ENCODE measurements at regions not wholly inside any gene's neighbourhood (a gene's known extent, or its start where the extent isn't known, plus 50 kb on each side); places are given as distances from the start of the nearest gene placed in this dataset.

DNA sequence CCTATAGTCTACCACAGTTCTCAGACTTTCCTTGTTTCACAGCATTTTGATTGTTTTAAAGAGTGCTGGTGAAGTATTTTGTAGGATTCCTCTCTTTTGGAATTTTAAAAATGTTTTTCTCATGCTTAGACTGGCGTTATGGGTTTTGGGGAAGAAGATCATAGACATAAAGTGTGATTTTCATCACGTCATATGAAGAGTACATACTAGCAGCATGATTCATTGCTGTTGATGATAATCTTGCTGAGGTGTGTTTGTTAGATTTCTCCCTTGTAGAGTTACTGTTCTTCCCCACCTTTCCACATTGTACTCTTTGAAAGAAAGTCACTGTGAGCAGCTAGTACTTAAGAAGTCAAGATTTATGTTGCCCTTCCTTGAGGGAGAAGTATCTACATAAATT lies 396.1 kb upstream of the GNPDA2 start:
- Histone ChIP-seq H3K27me3 (ENCODE audit: control insufficient read depth, insufficient read depth, low read length) (no peaks in the 10 kb centered on the region), H3K4me3 (replicated peaks in 1 of 4; ENCODE audit: control extremely low read depth in 1 of 4, insufficient read depth in 1 of 4, low read depth in 3 of 4, low read length in 4 of 4) (no peak overlapping the region), H2AFZ (ENCODE audit: low read length) (no peak overlapping the region), H4K20me1 (ENCODE audit: control insufficient read depth, extremely low read depth, insufficient read depth, low read length) (no peaks in the 10 kb centered on the region), H3K4me2 (ENCODE audit: extremely low read depth, insufficient read depth, low read length) (no peak overlapping the region), H3K27ac (ENCODE audit: insufficient read depth, low read length) (no peak overlapping the region), H3K36me3 (ENCODE audit: control insufficient read depth, insufficient read depth, low read length) (no peaks in the 10 kb centered on the region), H3K9ac (ENCODE audit: insufficient read depth, low read length) (no peak overlapping the region), H3K9me3 (ENCODE audit: control insufficient read depth, insufficient read depth, low read depth, low read length) (no peaks in the 10 kb centered on the region), H3K4me1 (ENCODE audit: control insufficient read depth, extremely low read depth, insufficient read depth, low read length) (no peaks in the 10 kb centered on the region), H3K79me2 (ENCODE audit: control insufficient read depth, insufficient read depth, low read length) (no peaks in the 10 kb centered on the region)
- TF ChIP-seq, protein P1, sequence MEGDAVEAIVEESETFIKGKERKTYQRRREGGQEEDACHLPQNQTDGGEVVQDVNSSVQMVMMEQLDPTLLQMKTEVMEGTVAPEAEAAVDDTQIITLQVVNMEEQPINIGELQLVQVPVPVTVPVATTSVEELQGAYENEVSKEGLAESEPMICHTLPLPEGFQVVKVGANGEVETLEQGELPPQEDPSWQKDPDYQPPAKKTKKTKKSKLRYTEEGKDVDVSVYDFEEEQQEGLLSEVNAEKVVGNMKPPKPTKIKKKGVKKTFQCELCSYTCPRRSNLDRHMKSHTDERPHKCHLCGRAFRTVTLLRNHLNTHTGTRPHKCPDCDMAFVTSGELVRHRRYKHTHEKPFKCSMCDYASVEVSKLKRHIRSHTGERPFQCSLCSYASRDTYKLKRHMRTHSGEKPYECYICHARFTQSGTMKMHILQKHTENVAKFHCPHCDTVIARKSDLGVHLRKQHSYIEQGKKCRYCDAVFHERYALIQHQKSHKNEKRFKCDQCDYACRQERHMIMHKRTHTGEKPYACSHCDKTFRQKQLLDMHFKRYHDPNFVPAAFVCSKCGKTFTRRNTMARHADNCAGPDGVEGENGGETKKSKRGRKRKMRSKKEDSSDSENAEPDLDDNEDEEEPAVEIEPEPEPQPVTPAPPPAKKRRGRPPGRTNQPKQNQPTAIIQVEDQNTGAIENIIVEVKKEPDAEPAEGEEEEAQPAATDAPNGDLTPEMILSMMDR (conservative IDR thresholded peaks at IDR 0.05 in 1 of 2, IDR thresholded peaks at IDR 0.05 in 1 of 2; ENCODE audit: low read depth in 1 of 2, low read length in 2 of 2), result no peak
- TF ChIP-seq EZH2 (IDR thresholded peaks at IDR 0.05; ENCODE audit: low read length, missing control alignments), result no peak
- DNase-seq (ENCODE audit: low read depth in 2 of 2), result no peak

DNA sequence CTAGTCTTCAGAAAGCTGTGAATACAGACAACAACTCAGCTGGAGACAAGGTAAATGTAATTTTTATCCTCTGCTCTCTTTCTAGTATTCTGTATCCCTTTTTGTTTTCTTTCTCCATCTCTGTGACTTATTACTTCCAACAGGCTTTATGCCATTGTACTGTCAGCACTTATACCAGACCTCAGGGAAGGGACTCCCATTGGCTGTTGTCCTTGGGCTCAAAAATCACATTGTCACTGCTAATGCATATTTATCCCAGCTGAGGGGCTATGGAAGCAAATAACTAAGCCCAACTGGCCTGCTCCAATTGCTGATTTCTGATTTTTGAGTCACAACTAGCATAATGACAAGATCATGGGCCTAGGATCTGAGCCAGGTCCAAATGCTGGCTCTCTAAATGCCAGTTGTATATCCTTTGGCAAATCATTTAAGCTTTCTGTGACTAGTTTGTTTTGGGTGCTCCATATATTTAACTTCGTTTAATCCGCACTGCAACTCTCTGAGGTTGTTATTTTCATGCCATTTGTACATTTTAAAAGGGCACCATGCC lies 395.1 kb upstream of the GNPDA2 start:
- Histone ChIP-seq H4K20me1 (ENCODE audit: control insufficient read depth, extremely low read depth, insufficient read depth, low read length) (no peaks in the 10 kb centered on the region), H3K79me2 (ENCODE audit: control insufficient read depth, insufficient read depth, low read length) (no peaks in the 10 kb centered on the region), H3K27ac (ENCODE audit: insufficient read depth, low read length) (no peak overlapping the region), H3K9me3 (ENCODE audit: control insufficient read depth, insufficient read depth, low read depth, low read length) (no peaks in the 10 kb centered on the region), H3K27me3 (ENCODE audit: control insufficient read depth, insufficient read depth, low read length) (no peaks in the 10 kb centered on the region), H3K36me3 (ENCODE audit: control insufficient read depth, insufficient read depth, low read length) (no peaks in the 10 kb centered on the region), H3K4me1 (ENCODE audit: control insufficient read depth, extremely low read depth, insufficient read depth, low read length) (no peaks in the 10 kb centered on the region), H2AFZ (ENCODE audit: low read length) (no peak overlapping the region), H3K4me2 (ENCODE audit: extremely low read depth, insufficient read depth, low read length) (no peak overlapping the region), H3K9ac (ENCODE audit: insufficient read depth, low read length) (no peak overlapping the region), H3K4me3 (replicated peaks in 1 of 4; ENCODE audit: control extremely low read depth in 1 of 4, insufficient read depth in 1 of 4, low read depth in 3 of 4, low read length in 4 of 4) (no peak overlapping the region)
- DNase-seq (ENCODE audit: low read depth in 2 of 2), result no peak
- TF ChIP-seq, protein P1 (conservative IDR thresholded peaks at IDR 0.05 in 1 of 2, IDR thresholded peaks at IDR 0.05 in 1 of 2; ENCODE audit: low read depth in 1 of 2, low read length in 2 of 2), result no peak
- no peak for TF ChIP-seq EZH2 (IDR thresholded peaks at IDR 0.05; ENCODE audit: low read length, missing control alignments)

DNA sequence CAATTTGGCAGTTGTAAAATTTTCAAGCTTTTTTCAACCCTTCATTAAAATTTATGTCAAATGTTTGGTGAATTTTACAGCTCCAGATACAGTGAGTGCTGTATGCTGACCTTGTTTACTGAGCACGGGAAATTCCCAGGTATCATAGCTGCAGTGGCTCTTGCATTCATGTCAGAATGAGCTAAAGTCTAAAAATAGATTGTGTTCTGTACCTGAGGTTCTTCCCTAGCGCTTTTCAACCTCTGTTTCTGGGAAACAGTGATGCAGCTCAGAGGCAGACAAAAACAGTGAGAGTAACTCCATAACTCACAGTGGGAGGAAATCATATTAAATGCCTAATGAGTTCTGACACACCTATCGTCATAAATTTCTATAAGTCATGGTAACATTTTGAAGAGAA lies 393.8 kb upstream of the GNPDA2 start:
- Histone ChIP-seq H3K4me3 (replicated peaks in 1 of 4; ENCODE audit: control extremely low read depth in 1 of 4, insufficient read depth in 1 of 4, low read depth in 3 of 4, low read length in 4 of 4) (no peak overlapping the region), H3K79me2 (ENCODE audit: control insufficient read depth, insufficient read depth, low read length) (no peaks in the 10 kb centered on the region), H3K4me2 (ENCODE audit: extremely low read depth, insufficient read depth, low read length) (no peak overlapping the region), H3K9me3 (ENCODE audit: control insufficient read depth, insufficient read depth, low read depth, low read length) (no peaks in the 10 kb centered on the region), H3K4me1 (ENCODE audit: control insufficient read depth, extremely low read depth, insufficient read depth, low read length) (no peaks in the 10 kb centered on the region), H3K9ac (ENCODE audit: insufficient read depth, low read length) (no peak overlapping the region), H4K20me1 (ENCODE audit: control insufficient read depth, extremely low read depth, insufficient read depth, low read length) (no peaks in the 10 kb centered on the region), H3K27me3 (ENCODE audit: control insufficient read depth, insufficient read depth, low read length) (no peaks in the 10 kb centered on the region), H3K36me3 (ENCODE audit: control insufficient read depth, insufficient read depth, low read length) (no peaks in the 10 kb centered on the region), H2AFZ (ENCODE audit: low read length) (no peak overlapping the region), H3K27ac (ENCODE audit: insufficient read depth, low read length) (no peak overlapping the region)
- TF ChIP-seq EZH2 (IDR thresholded peaks at IDR 0.05; ENCODE audit: low read length, missing control alignments), result no peak
- TF ChIP-seq, protein P1 (conservative IDR thresholded peaks at IDR 0.05 in 1 of 2, IDR thresholded peaks at IDR 0.05 in 1 of 2; ENCODE audit: low read depth in 1 of 2, low read length in 2 of 2), result no peak
- DNase-seq (ENCODE audit: low read depth in 2 of 2), result no peak

All from fibroblast of lung (primary cell).